ENCODE measurements at regions not wholly inside any gene's neighbourhood (a gene's known extent, or its start where the extent isn't known, plus 50 kb on each side); places are given as distances from the start of the nearest gene placed in this dataset.

DNA sequence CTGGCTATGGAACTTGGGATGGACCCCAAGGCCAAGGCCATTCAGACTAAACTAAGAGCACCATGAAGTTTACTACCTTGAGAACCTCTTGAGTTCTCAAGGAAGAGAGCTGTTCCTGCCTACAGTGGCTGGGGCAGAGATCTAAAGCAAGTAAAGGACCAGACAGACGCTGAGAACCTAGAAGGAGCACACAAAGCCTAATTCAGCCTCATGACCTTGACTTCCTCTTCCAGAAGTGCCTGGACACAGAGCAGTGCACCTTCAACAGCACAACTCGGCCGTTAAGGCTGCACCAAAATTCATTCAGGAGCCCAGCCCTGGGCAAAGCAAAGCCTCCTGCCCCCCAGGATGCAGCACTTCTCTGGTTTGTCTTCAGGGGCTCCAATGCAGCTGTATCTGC lies 82.9 kb upstream of the AKIP1 start:
- DNase-seq, result no peak

DNA sequence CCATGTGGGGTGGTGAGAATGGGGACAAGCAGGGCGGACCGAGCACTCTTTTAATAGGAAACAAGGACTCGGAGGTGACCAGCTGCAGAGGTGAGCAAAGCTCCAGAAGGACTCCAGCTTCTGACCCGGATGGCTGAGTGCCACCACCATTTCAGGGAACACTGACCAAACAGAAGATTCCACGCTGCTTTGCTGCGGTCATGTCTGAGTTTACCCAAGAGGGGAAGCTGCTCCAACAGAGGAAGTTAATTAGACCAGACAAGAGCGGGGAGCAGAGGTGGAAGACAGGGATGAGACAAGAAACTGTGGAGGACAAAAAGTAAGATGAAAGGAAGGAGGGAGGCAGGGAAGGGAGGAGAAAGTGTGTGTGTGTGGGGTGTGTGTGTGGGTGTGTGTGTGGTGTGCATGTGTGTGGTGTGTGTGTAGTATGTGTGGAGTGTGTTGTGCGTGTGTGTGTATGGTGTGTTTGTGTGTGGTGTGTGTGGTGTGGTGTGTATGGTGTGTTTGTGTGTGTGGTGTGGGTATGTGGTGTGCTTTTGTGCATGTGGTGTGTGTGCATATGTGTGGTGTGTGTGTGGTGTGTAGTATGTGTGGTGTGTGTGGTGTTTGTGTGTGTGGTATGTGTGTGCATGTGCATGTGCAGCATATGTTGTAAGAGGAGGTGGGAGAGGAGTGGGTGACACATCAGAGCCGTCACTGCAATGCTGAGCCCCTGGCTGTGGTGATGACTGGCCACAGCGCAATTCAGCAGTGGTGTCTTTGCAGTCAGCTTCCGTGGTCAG lies 82.2 kb upstream of the AKIP1 start:
- no peak for DNase-seq

DNA sequence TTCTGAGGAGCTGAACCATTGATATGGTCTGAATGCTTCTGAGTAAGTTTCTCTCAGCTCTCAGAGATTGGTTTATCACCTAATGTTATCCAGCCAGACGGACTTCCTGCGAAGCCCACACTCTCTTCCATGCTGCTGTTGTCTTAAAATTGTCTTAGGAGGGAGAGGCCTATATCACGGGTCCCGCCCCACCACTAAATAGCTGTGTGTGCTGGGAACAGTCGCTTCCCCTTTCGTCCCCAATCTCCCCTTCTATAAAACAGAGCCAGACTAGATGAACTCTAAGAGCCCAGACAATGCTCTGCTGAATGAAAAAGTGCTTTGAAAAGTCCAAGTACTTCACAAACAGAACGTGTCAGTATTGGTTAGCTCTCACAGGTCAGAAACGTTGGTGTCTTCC lies 81.4 kb upstream of the AKIP1 start:
- no peak for DNase-seq

DNA sequence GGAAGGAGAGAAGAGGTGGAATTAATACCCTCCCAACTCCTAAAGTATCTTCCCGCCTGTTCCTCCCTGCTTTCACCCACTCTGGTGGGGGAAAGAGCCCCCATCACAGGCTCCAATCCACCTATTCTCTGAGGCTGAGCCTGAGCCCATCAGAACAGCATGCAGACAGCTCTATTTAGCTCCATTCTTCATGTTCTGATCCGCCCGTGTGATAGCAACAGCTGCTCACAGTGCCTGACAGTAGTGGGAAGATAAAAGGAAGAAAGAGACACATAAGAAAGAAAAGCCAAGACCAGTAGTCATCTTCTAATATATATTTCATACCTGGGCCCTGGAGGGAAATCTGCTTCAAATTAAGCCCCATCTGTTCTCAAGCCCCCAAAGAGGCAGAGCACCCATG lies 80.3 kb upstream of the AKIP1 start:
- no peak for DNase-seq

- no peak for DNase-seq
Observed at GRCh38 chr11:8831861-8832260, 79.1 kb upstream of the AKIP1 start.

GRCh38 chr11:8832571-8833260 lies 78.3 kb upstream of the AKIP1 start:
- DNase-seq, result peak; percentile 22

DNA sequence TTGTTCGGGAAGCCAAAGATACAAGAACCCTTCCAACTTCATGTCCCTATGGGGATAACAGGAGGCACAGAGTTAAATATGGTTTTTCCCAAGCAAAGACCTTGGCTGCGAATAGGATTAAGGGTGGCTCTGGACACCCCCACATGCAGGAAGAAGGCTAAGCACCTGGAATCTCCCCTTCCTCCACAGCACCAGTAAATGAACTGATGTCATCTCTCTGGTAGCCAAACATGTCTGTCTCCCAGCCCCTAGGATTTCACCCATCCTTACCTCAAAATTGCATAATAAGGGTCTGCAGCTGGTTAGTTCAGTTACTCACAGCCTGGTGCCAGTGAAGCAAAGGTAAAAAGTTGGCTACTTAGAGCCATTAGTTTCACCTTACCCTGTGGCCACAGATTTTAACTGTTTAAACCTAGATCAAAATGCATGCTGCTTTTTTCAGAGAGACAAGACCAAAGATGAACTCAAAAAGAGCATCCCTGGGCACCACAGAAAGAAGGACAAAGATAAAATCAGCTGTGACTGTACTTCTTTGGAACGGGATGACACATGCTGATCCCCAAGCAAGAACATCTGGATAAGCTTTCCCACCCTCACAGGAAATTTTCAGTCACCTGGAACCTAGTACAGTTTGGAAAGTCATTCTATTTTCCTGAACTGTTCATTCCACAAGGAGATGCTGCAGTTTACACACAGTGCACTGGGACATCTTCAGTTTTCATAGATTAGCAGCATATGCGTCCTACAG lies 77.2 kb upstream of the AKIP1 start:
- DNase-seq, result no peak

DNA sequence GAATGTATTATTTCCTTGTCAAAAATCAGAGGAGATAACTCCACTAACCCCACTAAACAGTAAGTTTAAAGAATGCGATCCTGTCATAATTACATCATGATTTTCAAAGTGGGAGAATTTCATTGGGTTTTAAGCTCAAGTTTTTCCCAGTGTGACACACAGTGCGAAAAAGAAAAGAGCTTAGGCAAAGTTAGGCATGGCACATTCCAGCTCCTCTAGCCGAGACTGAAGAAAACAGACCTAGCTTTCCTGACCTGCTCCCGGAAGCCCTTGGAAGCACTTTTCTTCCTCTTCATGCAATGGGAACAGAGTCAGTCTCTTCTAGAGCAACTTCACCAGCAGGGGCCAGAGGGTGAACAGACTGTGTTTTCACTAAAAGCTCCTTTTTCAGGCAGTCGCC lies 76.6 kb upstream of the AKIP1 start:
- DNase-seq, result no peak

GRCh38 chr11:8838248-8838647 lies 72.7 kb upstream of the AKIP1 start:
- no peak for DNase-seq

DNA sequence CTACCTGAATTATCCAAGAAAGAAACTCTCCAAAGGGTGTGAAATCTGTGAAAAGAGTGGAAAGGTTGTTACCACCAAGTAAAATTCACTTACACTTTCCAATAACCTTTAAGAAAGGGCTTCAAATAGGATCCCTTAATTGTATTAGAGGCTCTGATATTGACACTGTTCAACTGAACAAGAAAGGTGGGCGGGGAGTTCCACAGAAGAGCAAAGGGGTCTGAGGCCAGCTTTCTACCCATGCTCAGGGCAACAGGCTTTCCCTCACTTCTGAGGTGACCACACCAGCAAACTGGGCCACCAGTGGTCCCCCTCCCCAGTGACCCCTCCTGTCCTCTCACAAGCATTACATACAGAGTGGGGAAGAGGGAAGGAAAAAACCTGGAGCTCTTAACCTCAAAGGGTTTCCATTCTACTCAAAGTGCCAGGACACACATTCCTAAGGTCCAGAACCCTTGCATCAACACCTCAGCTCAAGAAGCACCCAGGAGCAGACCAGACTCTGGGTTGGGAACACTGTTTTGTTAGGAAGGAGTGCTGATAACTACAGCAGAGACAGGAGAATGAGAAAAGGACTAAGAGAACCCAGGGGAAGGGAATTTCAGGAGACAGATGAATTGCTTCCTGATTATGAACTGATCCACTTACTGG lies 71.6 kb upstream of the AKIP1 start:
- no peak for DNase-seq

GRCh38 chr11:8839957-8840945 lies 70.7 kb upstream of the AKIP1 start:
- peak; percentile 36 for DNase-seq

DNA sequence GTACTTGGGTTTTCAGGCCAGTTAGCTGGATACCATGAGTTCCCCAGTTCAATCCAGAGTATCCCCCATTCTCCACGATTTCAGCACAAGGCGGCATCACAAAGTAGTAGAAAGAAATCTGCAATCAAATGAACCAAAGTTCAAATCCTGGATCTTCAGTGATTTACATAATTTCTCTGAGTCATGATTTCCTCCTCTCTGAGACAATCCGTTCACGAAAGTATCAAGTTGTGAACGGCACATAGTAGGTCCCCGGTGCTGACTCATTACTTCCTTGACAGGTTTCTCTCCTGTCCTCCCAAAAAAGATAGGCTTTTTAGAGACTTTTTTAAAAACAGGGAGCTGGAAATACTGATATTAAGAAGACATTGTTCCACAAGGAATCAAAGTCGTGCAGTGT lies 69.1 kb upstream of the AKIP1 start:
- no peak for DNase-seq

DNA sequence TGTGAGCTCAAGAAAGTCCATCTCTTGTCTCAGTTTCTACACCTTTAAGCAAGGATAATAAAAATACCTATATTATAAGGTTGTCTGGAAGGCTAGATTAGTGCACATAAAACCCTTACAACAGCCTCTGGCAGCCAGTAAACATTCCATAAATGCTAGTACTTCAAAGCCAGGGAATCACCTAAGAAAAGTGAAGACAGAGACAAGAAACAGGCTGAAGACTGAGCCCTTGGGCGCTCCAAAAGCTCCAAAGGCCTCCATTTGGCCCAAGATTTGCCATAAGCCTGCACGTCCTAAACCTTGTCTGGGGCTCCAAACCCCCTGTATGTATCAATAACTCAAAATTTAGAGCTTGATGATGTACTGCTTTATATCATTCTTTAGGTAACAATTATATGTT lies 52.2 kb upstream of the AKIP1 start:
- DNase-seq, result no peak

All from DMS153 (cell line).